ENCODE measurements at regions not wholly inside any gene's neighbourhood (a gene's known extent, or its start where the extent isn't known, plus 50 kb on each side); places are given as distances from the start of the nearest gene placed in this dataset.

- no peak overlapping the region for H3K27ac Mint-ChIP-seq
- no peaks in the 10 kb centered on the region for H3K9me3 Mint-ChIP-seq
- no peaks in the 10 kb centered on the region for H3K27me3 Mint-ChIP-seq
- no peak overlapping the region for H3K4me3 Mint-ChIP-seq
- intact Hi-C loops (cut with micrococcal nuclease): no loop called here
- H3K36me3 Mint-ChIP-seq (ENCODE audit: low read depth): no peaks in the 10 kb centered on the region
- no peaks in the 10 kb centered on the region for H3K4me1 Mint-ChIP-seq (ENCODE audit: low read depth)
Observed at GRCh38 chr4:32342054-32342453, 1621.9 kb downstream of the PCDH7 start.

- Mint-ChIP-seq H3K4me1 (ENCODE audit: low read depth) (no peaks in the 10 kb centered on the region), H3K36me3 (ENCODE audit: low read depth) (no peaks in the 10 kb centered on the region), H3K27ac (no peak overlapping the region), H3K9me3 (no peaks in the 10 kb centered on the region), H3K4me3 (no peak overlapping the region), H3K27me3 (no peaks in the 10 kb centered on the region)
- intact Hi-C loops (cut with micrococcal nuclease): no loop called here
Observed at GRCh38 chr4:32349026-32349425, 1628.9 kb downstream of the PCDH7 start.

DNA sequence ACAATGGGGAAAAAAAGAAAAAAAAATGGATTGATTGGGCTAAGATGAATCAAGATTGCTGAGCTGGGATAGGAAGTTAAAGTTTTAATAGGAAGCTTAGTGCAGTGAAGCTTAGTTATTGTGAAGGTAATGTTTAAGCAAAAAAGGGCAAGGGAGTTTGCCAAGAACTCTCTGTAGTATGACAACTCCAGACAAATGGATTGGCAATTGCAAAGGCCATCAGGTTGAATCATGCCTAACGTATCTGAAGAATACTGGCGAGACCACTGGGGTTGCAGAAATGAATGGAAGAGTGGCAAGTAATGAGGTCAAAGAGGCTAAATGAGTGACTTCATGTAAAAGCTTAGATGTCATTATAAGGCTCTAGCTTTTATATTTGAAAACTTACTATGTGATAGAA lies 1654.0 kb downstream of the PCDH7 start:
- intact Hi-C loops (cut with micrococcal nuclease): no loop called here
- H3K4me3 Mint-ChIP-seq: no peak overlapping the region
- H3K36me3 Mint-ChIP-seq (ENCODE audit: low read depth): no peaks in the 10 kb centered on the region
- H3K27me3 Mint-ChIP-seq: no peaks in the 10 kb centered on the region
- H3K4me1 Mint-ChIP-seq (ENCODE audit: low read depth): no peaks in the 10 kb centered on the region
- H3K27ac Mint-ChIP-seq: no peak overlapping the region
- H3K9me3 Mint-ChIP-seq: peaks cover under 1% of the 10 kb centered on the region

GRCh38 chr4:32393806-32394205 lies 1673.6 kb downstream of the PCDH7 start:
- Mint-ChIP-seq H3K4me1 (ENCODE audit: low read depth) (no peaks in the 10 kb centered on the region), H3K27me3 (no peaks in the 10 kb centered on the region), H3K4me3 (no peak overlapping the region), H3K36me3 (ENCODE audit: low read depth) (no peaks in the 10 kb centered on the region), H3K27ac (no peak overlapping the region), H3K9me3 (no peaks in the 10 kb centered on the region)
- intact Hi-C loops (cut with micrococcal nuclease): no loop called here

DNA sequence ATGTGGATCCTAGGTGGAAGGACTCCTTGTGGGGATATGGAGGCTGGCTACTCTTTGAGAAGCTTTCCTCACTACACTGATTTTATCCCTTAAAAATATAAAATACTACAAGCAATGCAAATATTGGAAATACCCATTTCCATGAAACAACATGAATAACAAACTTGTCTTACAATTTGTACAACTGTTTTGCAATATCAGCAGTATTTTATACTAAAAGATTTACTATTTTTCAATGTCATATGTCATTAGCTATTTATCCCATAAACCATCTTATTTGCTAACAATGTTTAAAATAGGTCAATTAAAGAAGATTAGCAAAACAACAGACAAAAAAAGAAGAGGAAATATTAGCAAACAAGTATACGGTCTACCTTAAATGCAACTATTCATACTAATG lies 1674.1 kb downstream of the PCDH7 start:
- no peaks in the 10 kb centered on the region for H3K4me1 Mint-ChIP-seq (ENCODE audit: low read depth)
- H3K9me3 Mint-ChIP-seq: no peaks in the 10 kb centered on the region
- H3K27me3 Mint-ChIP-seq: no peaks in the 10 kb centered on the region
- intact Hi-C loops (cut with micrococcal nuclease): no loop called here
- H3K36me3 Mint-ChIP-seq (ENCODE audit: low read depth): no peaks in the 10 kb centered on the region
- no peak overlapping the region for H3K4me3 Mint-ChIP-seq
- H3K27ac Mint-ChIP-seq: no peak overlapping the region

- Mint-ChIP-seq H3K27ac (no peak overlapping the region), H3K27me3 (no peaks in the 10 kb centered on the region), H3K4me3 (no peak overlapping the region), H3K4me1 (ENCODE audit: low read depth) (no peaks in the 10 kb centered on the region), H3K9me3 (no peaks in the 10 kb centered on the region), H3K36me3 (ENCODE audit: low read depth) (no peaks in the 10 kb centered on the region)
- intact Hi-C loops (cut with micrococcal nuclease): no loop called here
Observed at GRCh38 chr4:32396507-32397070, 1676.4 kb downstream of the PCDH7 start.

GRCh38 chr4:32400870-32401269 lies 1680.7 kb downstream of the PCDH7 start:
- H3K4me3 Mint-ChIP-seq: no peak overlapping the region
- no peaks in the 10 kb centered on the region for H3K4me1 Mint-ChIP-seq (ENCODE audit: low read depth)
- intact Hi-C loops (cut with micrococcal nuclease): no loop called here
- no peaks in the 10 kb centered on the region for H3K9me3 Mint-ChIP-seq
- H3K27ac Mint-ChIP-seq: no peak overlapping the region
- H3K27me3 Mint-ChIP-seq: no peaks in the 10 kb centered on the region
- no peaks in the 10 kb centered on the region for H3K36me3 Mint-ChIP-seq (ENCODE audit: low read depth)

DNA sequence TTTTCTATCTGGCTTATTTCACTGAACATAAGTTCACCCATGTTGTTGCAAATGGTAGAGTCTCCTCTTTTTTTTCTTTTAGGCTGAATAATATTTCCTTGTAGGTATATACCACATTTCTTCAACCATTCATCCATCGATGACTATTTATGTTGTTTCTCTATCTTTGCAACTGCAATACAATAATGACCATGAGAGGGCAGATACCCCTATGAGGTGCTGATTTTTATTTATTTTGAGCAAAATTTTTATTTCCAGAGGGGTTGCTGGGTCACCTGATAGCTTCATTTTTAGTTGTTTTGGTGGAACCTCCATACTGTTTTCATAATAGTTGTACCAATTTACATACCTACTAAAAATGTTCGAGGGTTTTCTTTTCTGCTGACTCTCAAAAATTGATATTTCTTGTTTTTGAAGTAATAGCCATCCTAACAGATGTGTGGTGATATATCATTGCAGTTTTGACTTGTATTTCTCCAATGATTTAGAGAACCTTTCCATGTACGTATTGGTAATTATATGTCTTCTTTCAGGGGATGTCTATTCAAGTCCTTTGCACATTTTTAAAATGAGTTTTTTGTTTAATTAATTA lies 1697.0 kb downstream of the PCDH7 start:
- Mint-ChIP-seq H3K27me3 (no peaks in the 10 kb centered on the region), H3K4me1 (ENCODE audit: low read depth) (no peaks in the 10 kb centered on the region), H3K4me3 (no peak overlapping the region), H3K9me3 (peaks cover under 1% of the 10 kb centered on the region), H3K27ac (no peak overlapping the region), H3K36me3 (ENCODE audit: low read depth) (no peaks in the 10 kb centered on the region)
- intact Hi-C loops (cut with micrococcal nuclease): no loop called here

DNA sequence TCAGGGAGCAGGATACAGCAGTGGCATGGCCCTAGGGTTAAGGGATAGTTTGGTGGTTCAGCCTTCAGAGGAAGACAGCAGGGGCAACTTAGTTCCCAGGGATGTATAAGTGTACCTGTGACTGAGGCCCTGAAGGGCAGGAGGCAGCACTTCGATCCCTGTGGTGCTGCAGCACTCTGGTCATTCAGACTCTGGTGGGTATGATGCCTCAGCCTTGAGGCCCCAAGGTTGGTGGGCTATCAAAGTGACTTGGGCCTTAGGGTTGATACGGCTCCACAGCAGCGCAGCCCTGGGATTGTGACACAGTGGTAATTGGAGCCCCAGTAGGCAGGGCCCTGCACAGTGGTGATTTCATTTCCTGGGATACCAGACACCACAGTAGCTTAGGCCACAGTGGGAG lies 1703.1 kb downstream of the PCDH7 start:
- intact Hi-C loops (cut with micrococcal nuclease): no loop called here
- H3K4me1 Mint-ChIP-seq (ENCODE audit: low read depth): no peaks in the 10 kb centered on the region
- H3K27me3 Mint-ChIP-seq: no peaks in the 10 kb centered on the region
- no peak overlapping the region for H3K27ac Mint-ChIP-seq
- no peak overlapping the region for H3K4me3 Mint-ChIP-seq
- no peaks in the 10 kb centered on the region for H3K36me3 Mint-ChIP-seq (ENCODE audit: low read depth)
- H3K9me3 Mint-ChIP-seq: peaks cover 29% of the 10 kb centered on the region

- H3K27me3 Mint-ChIP-seq: no peaks in the 10 kb centered on the region
Observed at GRCh38 chr4:32425243-32425642, 1705.1 kb downstream of the PCDH7 start.

GRCh38 chr4:32427566-32427965 lies 1707.4 kb downstream of the PCDH7 start:
- H3K36me3 Mint-ChIP-seq (ENCODE audit: low read depth): no peaks in the 10 kb centered on the region
- no peaks in the 10 kb centered on the region for H3K27me3 Mint-ChIP-seq
- intact Hi-C loops (cut with micrococcal nuclease): no loop called here
- peaks cover 25% of the 10 kb centered on the region for H3K9me3 Mint-ChIP-seq
- no peak overlapping the region for H3K4me3 Mint-ChIP-seq
- no peak overlapping the region for H3K27ac Mint-ChIP-seq
- H3K4me1 Mint-ChIP-seq (ENCODE audit: low read depth): no peaks in the 10 kb centered on the region

More at GRCh38 chr4:32425243-32425642, 1705.1 kb downstream of the PCDH7 start:
- Mint-ChIP-seq H3K36me3 (ENCODE audit: low read depth) (no peaks in the 10 kb centered on the region), H3K4me1 (ENCODE audit: low read depth) (no peaks in the 10 kb centered on the region), H3K27ac (no peak overlapping the region), H3K9me3 (peaks cover 29% of the 10 kb centered on the region), H3K4me3 (no peak overlapping the region)
- intact Hi-C loops (cut with micrococcal nuclease): no loop called here

DNA sequence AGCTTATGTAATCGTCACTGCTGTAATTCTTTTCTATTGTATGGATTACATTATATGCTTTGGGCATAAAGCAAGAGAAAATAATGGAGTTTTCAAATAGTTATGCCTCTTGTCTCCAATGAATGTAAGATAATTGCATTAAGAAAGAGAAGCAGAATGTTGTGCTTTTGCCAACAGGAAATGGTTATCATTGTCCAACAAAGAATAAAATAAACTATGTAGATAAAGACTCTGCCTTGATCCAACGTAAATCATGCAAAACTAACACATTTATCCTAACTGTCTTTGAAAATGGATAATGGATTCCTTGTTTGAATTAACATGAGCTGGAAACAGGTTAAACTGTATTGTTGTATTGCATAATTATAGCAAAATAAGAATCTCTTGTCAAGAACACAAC lies 1709.0 kb downstream of the PCDH7 start:
- Mint-ChIP-seq H3K27ac (no peak overlapping the region), H3K36me3 (ENCODE audit: low read depth) (no peaks in the 10 kb centered on the region), H3K4me1 (ENCODE audit: low read depth) (no peaks in the 10 kb centered on the region), H3K4me3 (no peak overlapping the region), H3K9me3 (peaks cover 9% of the 10 kb centered on the region), H3K27me3 (no peaks in the 10 kb centered on the region)
- intact Hi-C loops (cut with micrococcal nuclease): no loop called here

GRCh38 chr4:32435308-32435707 lies 1715.1 kb downstream of the PCDH7 start:
- Mint-ChIP-seq H3K27ac (no peak overlapping the region), H3K4me3 (no peak overlapping the region), H3K9me3 (no peaks in the 10 kb centered on the region), H3K36me3 (ENCODE audit: low read depth) (no peaks in the 10 kb centered on the region), H3K27me3 (no peaks in the 10 kb centered on the region), H3K4me1 (ENCODE audit: low read depth) (no peaks in the 10 kb centered on the region)
- intact Hi-C loops (cut with micrococcal nuclease): no loop called here

DNA sequence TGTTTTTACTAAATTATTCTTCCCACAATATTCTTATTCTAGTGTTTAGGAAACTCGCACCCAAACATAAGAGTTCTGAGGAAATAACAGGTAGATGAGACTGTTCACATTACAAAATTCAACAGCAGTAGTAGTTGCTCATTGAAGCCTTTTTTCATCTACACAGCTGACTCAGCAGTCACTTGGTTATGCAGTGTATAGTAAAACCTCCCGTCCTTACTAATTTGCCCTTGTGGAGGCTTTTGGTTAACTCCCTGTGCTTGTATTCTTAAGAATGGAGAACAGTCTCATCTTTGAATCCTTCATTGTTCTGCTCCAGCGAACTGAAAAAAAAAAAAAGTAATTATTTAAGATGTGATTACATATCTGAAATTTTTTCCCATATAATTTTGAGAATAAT lies 1716.6 kb downstream of the PCDH7 start:
- Mint-ChIP-seq H3K4me1 (ENCODE audit: low read depth) (no peaks in the 10 kb centered on the region), H3K9me3 (no peaks in the 10 kb centered on the region), H3K4me3 (no peak overlapping the region), H3K27ac (no peak overlapping the region), H3K36me3 (ENCODE audit: low read depth) (no peaks in the 10 kb centered on the region), H3K27me3 (no peaks in the 10 kb centered on the region)
- intact Hi-C loops (cut with micrococcal nuclease): no loop called here

DNA sequence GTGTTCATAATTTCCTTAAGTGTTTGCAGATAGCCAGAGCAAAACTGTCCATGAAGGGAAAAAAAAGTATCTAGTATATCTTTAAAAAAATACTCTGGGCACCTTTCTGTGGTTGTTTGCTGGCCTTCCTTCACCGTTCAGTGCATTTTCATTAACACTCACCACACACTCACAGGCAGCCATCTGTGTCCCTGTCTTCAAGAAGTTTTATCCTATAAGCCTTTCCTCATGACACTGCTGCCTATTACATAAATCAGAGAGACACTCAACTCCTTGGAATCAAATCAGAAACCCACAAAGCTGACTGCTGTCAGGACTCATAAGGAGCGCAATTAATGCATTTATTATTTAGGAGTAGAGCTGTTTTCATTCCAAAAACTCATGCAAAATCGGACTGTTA lies 1720.2 kb downstream of the PCDH7 start:
- Mint-ChIP-seq H3K4me3 (no peak overlapping the region), H3K9me3 (no peaks in the 10 kb centered on the region), H3K4me1 (ENCODE audit: low read depth) (no peaks in the 10 kb centered on the region), H3K27ac (no peak overlapping the region), H3K27me3 (no peaks in the 10 kb centered on the region), H3K36me3 (ENCODE audit: low read depth) (no peaks in the 10 kb centered on the region)
- intact Hi-C loops (cut with micrococcal nuclease): no loop called here
